HG02610 (cell line): ENCODE measurements at regions not wholly inside any gene's neighbourhood (a gene's known extent, or its start where the extent isn't known, plus 50 kb on each side); places are given as distances from the start of the nearest gene placed in this dataset.

Source experiments
- ATAC-seq: cut with Tn5 transposase; IDR thresholded peaks from one replicate; pipeline ENCODE4 v1.9.1; 2021; ENCODE audit warnings: mild to moderate bottlenecking, moderate library complexity; ENCODE audit not compliant: unreplicated experiment

DNA sequence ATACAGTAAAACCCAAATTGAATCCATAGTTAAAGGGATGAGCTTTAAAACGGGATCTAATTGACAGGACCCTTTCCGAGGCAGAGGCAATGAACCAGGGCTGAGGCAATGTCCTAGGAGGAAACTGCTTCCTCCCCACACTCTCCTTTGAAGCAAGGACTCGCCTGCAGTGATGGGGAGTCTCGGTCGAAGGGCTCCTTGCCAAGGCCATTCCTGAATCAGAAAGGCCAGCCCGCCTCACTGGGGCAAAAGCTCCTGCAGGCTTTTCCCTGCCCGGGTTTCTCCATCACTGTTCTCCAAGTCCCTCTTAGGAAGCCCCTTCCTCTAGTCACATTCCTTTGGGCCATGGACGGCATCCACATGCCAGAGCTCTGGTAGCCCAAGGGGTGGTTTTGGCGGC, 132.0 kb downstream of the RBFOX3 start:
- no peak for ATAC-seq

DNA sequence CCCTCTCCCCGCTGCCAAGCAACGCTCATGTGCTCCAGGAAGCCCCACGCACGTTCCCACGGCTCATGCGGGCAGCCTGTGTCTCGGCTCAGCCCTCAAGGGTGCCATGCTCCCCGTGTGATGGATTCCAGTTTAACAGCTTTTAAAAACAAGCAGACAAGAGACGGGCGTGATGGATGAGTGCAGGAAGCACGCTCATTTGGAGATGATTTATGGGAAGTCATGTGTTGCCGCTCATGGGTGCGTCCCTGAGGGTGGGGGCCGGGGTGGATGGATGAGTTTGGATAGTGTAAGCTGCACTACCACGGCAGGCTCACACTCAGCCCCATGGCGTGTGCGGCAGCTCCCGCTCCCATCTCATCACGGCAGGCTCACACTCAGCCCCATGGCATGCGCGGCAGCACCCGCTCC, 132.8 kb downstream of the RBFOX3 start:
- no peak for ATAC-seq

DNA sequence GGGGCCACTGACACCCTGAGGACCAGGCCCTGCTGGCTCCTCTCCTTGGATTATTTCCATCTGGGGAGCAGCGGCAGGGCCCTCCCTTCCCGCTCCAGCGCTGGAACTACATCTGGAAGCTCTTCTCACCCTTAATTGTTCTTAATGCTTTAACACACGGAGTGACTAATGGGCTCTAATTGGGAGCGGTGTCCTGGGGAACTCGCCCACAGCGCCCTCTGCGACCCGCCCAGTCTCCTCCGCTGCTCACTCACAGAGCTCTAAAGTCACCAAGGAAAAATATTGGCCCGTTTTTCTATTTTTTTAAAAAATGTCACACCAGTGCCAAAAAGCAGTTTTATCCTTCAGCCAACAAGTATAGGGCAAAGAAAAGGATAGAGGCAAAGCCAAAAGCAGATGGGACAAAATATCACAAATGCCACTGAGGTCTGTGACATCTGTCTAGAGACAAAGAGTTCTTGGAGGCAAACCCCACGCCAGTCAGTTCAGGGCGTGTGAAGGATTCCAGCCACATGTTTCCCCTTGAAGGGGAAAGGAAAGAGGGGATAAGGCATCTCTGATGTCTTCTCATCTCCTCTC, 134.7 kb downstream of the RBFOX3 start:
- ATAC-seq = no peak

DNA sequence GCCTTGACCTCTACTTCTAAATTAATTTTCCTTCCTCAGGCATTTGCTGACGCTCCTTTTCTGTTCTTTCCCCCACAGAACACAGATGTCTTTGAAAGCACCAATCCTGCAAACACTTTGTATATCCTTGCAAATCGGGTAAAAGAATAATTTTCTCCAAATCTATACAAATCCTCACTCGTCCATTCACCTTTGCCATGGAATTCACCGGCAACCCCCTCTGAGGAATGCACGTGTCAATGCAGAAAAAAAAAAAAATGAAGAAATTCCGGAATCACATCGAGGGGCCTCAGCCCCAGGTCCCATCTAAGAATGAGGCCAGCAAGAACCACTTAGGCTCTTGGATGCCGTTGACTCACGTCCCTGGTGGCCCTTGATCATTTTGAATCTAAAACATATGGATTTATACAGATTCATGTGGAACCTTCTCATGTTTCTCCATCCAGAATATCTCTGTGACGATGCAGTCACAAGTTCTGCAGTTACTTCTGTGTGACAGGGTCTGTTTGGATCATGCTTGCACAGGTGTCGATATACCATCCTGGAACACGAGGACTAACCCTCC, 136.9 kb downstream of the RBFOX3 start:
- no peak for ATAC-seq

DNA sequence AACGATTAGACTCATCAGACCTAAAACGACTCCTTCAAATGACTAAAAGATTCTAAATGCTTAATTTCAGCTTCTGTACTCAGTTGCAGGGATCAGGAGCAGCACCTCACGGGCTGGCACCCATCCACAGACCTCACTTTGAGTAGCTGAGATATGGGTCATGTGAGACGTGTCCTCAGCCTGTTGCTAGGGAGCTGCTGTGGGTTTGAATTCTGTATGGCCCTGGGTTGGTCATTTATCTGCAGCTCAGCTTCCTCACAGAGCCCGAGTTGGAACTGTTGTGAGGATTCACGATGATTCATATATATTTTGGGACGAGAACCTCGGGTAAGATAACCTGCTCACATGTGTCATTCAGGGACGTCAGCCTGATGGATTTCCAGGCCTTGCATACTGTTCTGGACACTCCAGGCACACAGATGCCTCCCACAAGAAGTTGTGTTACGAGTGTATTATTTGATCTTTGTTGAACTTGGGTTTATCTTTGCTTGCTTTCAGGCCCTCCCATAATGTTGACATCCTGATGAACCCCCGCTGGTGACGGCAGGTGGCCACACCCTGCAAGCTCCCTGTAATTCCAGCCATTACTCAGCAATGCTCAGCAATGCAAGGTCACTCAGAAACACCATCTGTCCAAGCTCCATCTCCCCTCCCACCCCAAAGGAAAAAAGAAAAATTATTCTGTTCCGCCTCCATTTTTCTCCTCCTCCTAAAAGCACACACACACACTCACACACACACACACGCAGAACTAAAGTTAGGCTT, 137.6 kb downstream of the RBFOX3 start:
- no peak for ATAC-seq

DNA sequence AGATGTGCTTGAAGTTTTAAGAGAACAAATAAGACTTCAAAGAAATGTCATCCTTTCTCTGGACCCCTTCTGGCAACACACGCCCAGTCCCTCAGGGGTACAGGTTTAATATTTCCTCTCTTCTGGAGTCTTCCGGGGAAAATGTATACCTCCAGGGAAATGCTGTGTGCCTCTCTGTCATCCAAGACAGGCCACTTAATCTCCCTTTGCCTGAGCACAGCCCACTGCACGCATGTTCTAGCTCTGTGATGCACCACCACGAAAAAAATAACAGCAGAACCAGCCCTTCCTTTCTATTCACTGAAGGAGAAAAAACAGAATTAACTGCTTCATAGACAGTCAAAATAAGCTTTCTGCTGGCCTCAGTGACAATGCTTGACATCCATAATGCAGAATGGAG, 140.1 kb downstream of the RBFOX3 start:
- ATAC-seq = no peak

DNA sequence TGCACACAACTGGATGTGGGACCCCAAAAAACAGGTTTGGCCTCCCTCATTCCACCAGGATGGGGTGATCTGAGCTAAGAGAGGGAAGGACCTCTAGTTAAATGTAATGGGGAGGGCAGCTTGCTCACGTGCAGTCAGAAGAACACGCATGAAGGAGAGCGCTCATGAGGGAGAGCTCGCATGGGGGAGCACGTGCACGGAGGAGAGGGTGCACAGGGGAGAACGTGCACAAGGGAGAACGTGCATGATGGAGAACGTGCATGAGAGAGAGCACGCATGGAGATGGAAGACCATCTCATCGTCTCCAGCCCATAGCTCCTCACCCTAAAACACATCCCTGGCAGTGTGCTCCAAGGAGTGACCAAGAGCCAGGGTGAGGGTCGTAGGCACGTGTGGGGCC, 141.2 kb downstream of the RBFOX3 start:
- ATAC-seq = no peak

DNA sequence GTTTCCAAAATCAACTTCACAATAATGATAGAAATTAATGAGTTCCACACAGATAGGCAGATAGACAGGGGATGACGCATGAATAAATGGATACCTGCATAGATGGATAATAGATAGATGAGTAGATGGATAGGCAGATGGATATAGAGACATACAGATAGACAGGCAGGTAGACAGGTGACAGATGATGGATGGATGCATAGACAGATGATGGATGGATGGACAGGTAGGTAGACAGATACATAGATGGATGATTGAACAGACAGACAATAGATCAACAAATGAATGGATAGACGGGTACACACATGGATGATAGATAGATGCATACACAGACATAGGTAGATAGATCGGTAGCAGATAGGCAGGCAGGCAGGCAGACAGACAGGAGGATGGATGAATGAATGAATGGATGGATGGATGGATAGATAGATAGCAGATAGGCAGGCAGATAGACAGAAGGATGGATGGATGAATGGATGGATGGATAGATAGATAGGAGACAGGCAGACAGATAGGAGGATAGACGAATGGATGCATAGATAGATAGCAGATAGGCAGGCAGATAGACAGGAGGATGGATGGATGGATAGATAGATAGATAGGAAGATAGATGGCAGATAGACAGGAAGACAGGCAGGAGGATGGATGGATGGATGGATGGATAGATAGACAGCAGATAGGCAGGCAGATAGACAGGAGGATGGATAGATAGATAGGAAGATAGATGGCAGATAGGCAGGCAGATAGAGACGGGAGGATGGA, 142.5 kb downstream of the RBFOX3 start:
- ATAC-seq = no peak

DNA sequence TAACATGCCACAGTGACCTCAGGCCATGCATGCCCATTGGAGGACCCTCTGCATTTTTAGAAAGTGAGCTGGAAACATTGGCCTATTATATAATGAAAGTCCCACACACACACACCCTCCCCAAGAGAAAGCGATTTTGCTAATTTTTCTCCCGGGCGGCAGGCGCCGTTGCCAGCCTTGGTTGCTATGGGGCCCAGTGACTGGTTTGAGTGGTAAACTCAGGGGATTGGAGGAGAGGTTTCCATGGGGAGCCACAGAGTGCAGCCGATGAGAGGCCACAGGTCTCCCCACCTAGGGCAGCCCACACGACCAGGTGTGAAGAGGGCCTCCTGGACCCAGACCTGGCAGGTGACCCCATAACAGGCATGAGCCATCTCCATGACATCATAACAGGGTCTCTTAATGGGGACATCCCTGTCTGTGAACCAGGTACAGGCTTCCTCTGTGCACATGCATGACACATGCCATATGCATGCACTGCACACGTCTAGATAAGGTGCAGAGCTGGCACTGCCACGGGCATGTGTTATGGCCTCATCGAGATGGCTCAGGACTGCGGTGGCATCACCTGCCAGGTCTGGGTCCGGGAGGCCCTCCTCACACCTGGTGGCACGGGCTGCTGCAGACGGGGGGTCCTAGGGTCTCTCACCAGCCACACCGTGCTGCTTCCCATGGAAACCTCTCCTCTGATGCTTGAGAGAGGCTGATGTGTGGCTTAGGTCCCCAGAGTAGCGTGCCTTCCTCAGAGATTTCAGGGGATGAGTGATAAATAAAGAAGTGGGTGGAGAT, 144.1 kb downstream of the RBFOX3 start:
- ATAC-seq = no peak

DNA sequence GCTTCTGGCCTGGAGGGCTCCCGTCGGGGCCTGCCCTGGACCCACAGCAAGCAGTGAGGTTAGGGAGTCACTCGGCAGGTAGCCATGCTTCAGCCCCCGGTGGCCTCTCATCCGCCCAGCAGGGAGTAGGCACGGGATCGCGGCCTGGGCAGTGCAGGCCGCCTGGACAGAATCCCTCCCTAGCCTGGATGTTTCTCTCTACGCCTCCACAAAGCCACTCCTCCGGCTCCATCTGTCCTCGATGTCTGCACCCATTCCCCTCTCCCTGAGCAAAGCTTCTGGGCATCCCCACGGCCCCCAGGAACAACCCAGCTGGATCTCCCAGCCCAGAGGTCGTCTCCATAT, 145.2 kb downstream of the RBFOX3 start:
- no peak for ATAC-seq

DNA sequence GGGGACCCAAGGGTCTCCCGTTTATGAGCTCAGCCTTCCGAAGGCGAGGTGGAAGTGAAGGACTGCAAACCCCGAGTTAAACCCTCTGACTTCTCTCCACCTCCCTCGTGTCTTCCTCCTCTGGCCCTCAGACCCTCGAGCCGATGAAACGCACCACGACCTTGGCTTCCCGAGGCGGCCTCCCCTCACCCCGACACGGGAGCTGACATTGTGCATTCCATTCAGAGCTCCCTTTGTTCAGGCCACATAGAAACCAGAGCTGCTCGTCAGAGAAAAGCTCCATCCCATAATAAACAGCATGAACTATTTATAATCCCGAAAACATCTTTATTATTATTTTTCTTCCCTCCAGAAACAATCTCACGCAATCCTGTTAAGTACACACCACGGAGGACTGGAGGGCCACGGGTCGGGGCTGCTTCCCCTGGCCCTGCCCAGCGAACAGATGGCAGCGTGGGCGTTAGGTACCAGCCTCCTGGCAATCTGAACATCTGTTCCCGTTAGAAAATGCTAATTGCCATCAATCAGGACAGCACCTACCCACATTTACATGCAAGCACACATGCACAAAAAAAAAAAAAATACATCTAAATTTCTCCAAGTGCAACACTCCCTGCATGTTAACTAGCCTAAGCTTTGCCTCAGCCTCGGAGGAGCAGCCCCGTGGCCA, 145.7 kb downstream of the RBFOX3 start:
- ATAC-seq = no peak

DNA sequence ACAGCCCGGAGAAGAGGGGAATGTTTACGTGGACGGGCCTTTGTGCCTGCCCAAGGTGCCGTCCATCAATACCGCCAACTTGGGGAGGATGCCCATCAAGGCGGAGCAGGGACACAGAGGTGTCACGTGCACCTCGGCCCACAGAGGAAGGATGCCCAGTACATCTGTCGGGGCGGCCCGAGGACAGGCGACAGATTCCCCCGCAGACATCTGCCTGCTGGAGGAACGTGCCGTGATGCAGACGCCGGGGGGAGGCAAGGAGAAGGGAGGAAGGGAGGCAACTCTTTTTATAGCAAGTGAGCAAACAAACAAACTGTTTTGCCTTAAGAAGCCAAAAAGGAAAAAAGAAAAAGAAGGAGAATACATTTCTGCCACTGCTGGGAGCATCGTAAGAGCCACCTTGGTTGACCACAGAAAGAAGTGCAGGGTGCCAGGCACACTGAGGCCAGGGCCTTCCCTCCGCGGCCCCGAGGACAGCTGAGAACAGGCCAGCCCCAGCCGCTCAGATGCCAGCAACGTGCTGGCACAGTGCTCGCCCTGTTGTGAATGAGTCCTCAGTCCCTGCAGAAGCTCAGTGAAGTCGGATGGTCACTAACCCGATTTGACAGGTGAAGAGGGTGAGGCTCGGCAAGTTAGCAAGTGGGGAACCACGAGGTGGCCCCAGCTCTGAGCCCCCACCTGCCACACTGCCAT, 146.4 kb downstream of the RBFOX3 start:
- no peak for ATAC-seq

DNA sequence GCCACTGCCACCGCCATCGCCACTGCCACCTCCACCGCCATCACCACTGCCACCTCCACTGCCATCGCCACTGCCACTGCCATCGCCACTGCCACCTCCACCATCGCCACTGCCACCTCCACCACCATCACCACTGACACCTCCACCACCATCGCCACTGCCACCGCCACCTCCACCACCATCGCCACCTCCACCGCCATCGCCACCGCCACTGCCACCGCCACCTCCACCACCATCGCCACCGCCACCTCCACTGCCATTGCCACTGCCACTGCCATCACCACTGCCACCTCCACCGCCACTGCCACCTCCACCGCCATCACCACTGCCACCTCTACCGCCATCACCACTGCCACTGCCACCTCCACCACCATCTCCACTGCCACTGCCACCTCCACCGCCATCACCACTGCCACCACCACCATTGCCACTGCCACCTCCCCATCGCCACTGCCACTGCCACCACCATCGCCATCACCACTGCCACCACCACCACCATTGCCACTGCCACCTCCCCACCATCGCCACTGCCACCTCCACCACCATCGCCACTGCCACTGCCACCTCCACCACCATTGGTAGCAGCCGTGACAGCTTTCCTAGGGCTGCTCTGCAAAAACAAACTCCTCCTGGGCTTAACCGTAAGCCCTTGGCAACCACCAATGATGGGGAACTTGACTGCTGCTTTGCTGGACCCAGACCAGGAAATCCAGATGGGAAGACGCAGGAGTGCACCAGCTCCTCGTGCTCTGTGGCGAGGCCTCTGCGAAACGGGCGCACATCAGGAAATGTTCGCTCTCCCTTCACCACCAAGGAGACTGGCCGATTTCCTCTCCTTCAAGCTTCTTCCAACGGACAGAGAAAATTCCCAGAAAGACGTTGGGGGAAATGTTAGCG, 147.2 kb downstream of the RBFOX3 start:
- ATAC-seq = no peak

DNA sequence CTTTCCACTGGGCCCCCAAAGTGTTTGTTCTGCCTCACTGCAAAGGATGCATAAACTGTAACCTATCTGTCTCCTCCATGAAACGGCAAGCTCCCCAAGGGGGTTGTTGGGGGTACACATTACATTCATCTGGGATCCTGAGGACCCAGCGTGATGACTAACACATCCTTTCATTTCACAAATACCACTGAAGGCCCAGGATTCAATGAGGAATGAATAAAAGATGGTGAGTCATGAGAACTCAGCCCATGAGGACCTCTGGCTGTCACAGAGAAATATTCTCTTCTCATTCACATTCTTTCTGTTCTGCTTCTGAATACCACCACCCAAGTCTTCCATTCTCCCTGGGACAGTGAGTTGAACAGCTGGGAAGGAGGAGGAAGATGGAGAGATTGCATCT, 149.8 kb downstream of the RBFOX3 start:
- no peak for ATAC-seq

DNA sequence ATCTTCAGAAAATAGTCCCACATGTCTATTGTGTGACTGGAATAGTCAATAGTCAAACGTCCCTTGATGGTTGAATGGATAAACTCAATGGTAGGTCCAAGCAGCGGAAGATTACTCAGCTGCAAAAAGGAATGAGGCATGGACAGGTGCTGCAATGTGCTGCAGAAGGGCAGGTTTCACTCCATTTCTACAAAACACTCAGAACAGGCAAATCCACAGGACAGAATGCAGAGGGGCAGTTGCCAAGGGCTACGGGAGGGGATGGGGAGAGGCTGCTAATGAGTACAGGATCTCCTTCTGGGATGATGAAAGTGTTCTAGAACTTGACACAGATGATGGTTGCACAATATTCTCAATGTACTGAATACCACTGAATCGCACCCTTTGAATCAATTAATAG, 151.0 kb downstream of the RBFOX3 start:
- no peak for ATAC-seq

DNA sequence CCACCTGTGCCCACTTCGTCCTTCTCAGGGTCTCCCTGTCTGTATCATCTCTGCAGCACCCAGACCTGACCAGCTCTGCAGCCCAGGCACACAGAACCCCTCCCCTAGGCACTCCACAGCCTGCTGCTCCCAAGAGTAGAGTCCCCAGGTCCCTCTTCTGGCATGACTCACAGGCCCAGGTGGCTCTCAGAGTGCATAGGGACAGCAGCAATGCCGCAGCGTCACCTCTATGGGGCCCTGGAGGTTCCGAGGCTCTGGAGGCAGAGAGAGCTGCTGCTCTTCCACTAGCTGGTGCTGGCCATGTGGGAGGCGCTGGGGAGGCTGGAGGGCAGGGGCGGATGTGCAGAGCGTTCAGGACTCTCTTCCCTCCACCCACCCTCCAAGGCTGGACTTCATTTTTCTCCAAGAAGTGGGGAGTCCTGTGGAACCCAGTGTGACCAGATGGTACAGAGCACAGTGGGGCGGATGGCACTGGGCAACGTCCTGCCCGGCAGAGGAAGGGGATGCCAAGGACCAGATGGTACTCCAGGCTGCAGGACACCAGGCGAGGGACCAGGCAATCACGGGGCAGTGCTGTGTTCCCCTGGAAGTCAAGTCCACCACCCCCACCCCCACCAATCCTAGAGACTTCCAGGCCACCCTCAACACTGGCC, 151.7 kb downstream of the RBFOX3 start:
- ATAC-seq = no peak

DNA sequence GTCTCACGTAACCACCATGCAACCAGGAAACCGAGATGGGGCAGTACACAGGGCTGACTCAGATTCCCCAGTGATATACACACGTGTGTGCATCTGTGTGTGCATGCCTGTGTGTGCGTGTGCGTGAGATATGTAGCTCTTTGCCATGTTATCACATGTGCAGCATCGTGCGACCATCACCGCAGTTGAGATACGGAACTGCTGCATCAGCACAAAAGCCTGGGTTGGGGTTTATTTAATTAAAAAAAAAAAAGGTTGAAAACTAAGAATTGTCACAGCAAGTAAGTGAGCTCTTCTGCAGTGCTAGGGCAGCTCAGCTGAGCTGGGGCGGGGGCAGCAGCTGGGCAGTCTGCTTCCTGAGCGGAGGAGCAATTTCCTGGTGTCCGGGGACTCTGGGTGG, 152.5 kb downstream of the RBFOX3 start:
- ATAC-seq = no peak

DNA sequence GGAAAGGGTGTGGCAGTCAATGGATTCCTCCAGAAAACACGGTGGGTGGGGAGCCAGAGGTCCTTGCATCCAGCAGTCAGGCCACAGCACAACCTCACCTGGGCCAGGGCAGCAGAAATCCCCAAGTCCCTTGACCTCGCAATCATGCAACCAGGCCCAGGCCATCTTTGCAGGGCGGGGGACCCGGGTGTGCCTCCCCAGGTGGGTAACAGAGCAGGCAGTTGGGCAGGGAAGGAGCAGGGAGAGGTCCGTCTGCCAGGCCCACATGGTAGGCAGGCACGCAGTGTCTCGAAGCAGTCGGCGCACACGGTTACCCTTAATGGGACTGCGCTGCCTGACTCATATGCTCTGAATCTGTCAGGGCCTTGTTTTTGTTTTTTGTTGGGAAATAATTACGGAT, 153.0 kb downstream of the RBFOX3 start:
- no peak for ATAC-seq

DNA sequence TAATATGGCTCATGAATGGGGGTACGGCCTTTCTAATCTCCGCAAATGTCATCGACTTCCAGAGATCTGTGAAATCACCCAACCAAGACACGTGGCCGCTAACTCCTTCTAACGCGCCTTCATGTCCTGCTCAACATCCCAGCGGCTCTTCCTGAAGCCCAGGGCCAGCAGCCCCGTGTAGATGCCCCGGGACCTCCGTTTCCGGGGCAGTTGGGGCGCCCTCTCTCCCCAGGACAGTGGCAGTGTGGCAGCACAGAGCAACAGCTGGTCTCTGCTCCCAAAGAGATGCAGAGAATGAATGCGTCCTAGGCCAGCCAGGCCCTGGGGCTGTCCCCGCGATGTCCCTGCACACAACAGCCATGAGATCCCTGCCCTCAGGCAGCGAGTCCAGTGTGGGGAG, 153.5 kb downstream of the RBFOX3 start:
- no peak for ATAC-seq
